ENCODE measurements at regions not wholly inside any gene's neighbourhood (a gene's known extent, or its start where the extent isn't known, plus 50 kb on each side); places are given as distances from the start of the nearest gene placed in this dataset.

- H3K9me3 Mint-ChIP-seq, result no peaks in the 10 kb centered on the region
- H3K4me3 Mint-ChIP-seq, result no peak overlapping the region
Observed at GRCh38 chr6:151154418-151154817, 85.3 kb upstream of the AKAP12 start.

GRCh38 chr6:151155095-151155494, 84.7 kb upstream of the AKAP12 start:
- Mint-ChIP-seq H3K4me1 (peaks cover 0 to 2% (median 0%) of the 10 kb centered on the region in 3 donors), H3K4me3 (no peak overlapping the region), H3K36me3 (no peaks in the 10 kb centered on the region), H3K27ac (no peak overlapping the region), H3K27me3 (peaks cover 12% of the 10 kb centered on the region), H3K9me3 (no peaks in the 10 kb centered on the region)

More at GRCh38 chr6:151154418-151154817, 85.3 kb upstream of the AKAP12 start:
- peaks cover 0 to 2% (median 0%) of the 10 kb centered on the region in 3 donors for H3K4me1 Mint-ChIP-seq
- no peaks in the 10 kb centered on the region for H3K36me3 Mint-ChIP-seq
- no peak overlapping the region for H3K27ac Mint-ChIP-seq
- peaks cover 12% of the 10 kb centered on the region for H3K27me3 Mint-ChIP-seq

- Mint-ChIP-seq H3K27me3 (no peaks in the 10 kb centered on the region), H3K27ac (no peak overlapping the region), H3K9me3 (no peaks in the 10 kb centered on the region), H3K4me3 (no peak overlapping the region), H3K36me3 (no peaks in the 10 kb centered on the region), H3K4me1 (no peaks in the 10 kb centered on the region)
Observed at GRCh38 chr6:151160929-151161757, 78.6 kb upstream of the AKAP12 start.

GRCh38 chr6:151164383-151164782, 75.4 kb upstream of the AKAP12 start:
- Mint-ChIP-seq H3K9me3 (no peaks in the 10 kb centered on the region), H3K4me3 (no peak overlapping the region), H3K27me3 (no peaks in the 10 kb centered on the region), H3K4me1 (peaks cover 0 to 4% (median 0%) of the 10 kb centered on the region in 3 donors), H3K36me3 (no peaks in the 10 kb centered on the region), H3K27ac (no peak overlapping the region)

GRCh38 chr6:151166180-151166579, 73.6 kb upstream of the AKAP12 start:
- Mint-ChIP-seq H3K27ac (no peak overlapping the region), H3K4me3 (no peak overlapping the region), H3K36me3 (no peaks in the 10 kb centered on the region), H3K27me3 (no peaks in the 10 kb centered on the region), H3K9me3 (no peaks in the 10 kb centered on the region), H3K4me1 (peaks cover 0 to 4% (median 0%) of the 10 kb centered on the region in 3 donors)

- Mint-ChIP-seq H3K4me1 (peaks cover 0 to 4% (median 0%) of the 10 kb centered on the region in 3 donors), H3K9me3 (no peaks in the 10 kb centered on the region), H3K36me3 (no peaks in the 10 kb centered on the region), H3K4me3 (no peak overlapping the region), H3K27me3 (no peaks in the 10 kb centered on the region), H3K27ac (no peak overlapping the region)
Observed at GRCh38 chr6:151167034-151167433, 72.7 kb upstream of the AKAP12 start.

GRCh38 chr6:151170622-151171246, 69.0 kb upstream of the AKAP12 start:
- H3K4me3 Mint-ChIP-seq, result no peak overlapping the region
- peaks cover 0 to 6% (median 0%) of the 10 kb centered on the region in 3 donors for H3K4me1 Mint-ChIP-seq
- H3K9me3 Mint-ChIP-seq, result peaks cover 0 to 2% (median 0%) of the 10 kb centered on the region in 3 donors
- no peaks in the 10 kb centered on the region for H3K36me3 Mint-ChIP-seq
- H3K27me3 Mint-ChIP-seq, result peaks cover 1% of the 10 kb centered on the region
- no peak overlapping the region for H3K27ac Mint-ChIP-seq

GRCh38 chr6:151172751-151173150, 67.0 kb upstream of the AKAP12 start:
- Mint-ChIP-seq H3K4me1 (peaks cover 0 to 2% (median 0%) of the 10 kb centered on the region in 3 donors), H3K27ac (no peak overlapping the region), H3K4me3 (no peak overlapping the region), H3K27me3 (peaks cover 3% of the 10 kb centered on the region), H3K9me3 (peaks cover 0 to 2% (median 0%) of the 10 kb centered on the region in 3 donors), H3K36me3 (no peaks in the 10 kb centered on the region)

GRCh38 chr6:151175662-151176445, 63.9 kb upstream of the AKAP12 start:
- Mint-ChIP-seq H3K27me3 (peaks cover 6% of the 10 kb centered on the region), H3K9me3 (peaks cover 0 to 2% (median 2%) of the 10 kb centered on the region in 3 donors), H3K4me1 (peaks cover 0 to 1% (median 0%) of the 10 kb centered on the region in 3 donors), H3K4me3 (no peak overlapping the region), H3K27ac (no peak overlapping the region), H3K36me3 (no peaks in the 10 kb centered on the region)

GRCh38 chr6:151176911-151177770, 62.6 kb upstream of the AKAP12 start:
- Mint-ChIP-seq H3K9me3 (peaks cover 0 to 8% (median 2%) of the 10 kb centered on the region in 3 donors), H3K36me3 (no peaks in the 10 kb centered on the region), H3K4me1 (peaks cover 0 to 1% (median 0%) of the 10 kb centered on the region in 3 donors), H3K27ac (no peak overlapping the region), H3K27me3 (peaks cover 6% of the 10 kb centered on the region), H3K4me3 (no peak overlapping the region)

- Mint-ChIP-seq H3K27ac (no peak overlapping the region), H3K4me1 (no peaks in the 10 kb centered on the region), H3K36me3 (no peaks in the 10 kb centered on the region), H3K9me3 (peaks cover 2 to 8% (median 4%) of the 10 kb centered on the region in 3 donors), H3K27me3 (peaks cover 7% of the 10 kb centered on the region), H3K4me3 (no peak overlapping the region)
Observed at GRCh38 chr6:151178373-151178772, 61.4 kb upstream of the AKAP12 start.

- peaks cover 4 to 8% (median 7%) of the 10 kb centered on the region in 3 donors for H3K9me3 Mint-ChIP-seq
- peaks cover 7% of the 10 kb centered on the region for H3K27me3 Mint-ChIP-seq
- no peaks in the 10 kb centered on the region for H3K4me1 Mint-ChIP-seq
- H3K27ac Mint-ChIP-seq, result no peak overlapping the region
- H3K36me3 Mint-ChIP-seq, result no peaks in the 10 kb centered on the region
- no peak overlapping the region for H3K4me3 Mint-ChIP-seq
Observed at GRCh38 chr6:151179321-151179720, 60.4 kb upstream of the AKAP12 start.

- peaks cover 2 to 8% (median 7%) of the 10 kb centered on the region in 3 donors for H3K9me3 Mint-ChIP-seq
- no peak overlapping the region for H3K4me3 Mint-ChIP-seq
- H3K4me1 Mint-ChIP-seq, result no peaks in the 10 kb centered on the region
- H3K36me3 Mint-ChIP-seq, result no peaks in the 10 kb centered on the region
- H3K27me3 Mint-ChIP-seq, result peaks cover 7% of the 10 kb centered on the region
- no peak overlapping the region for H3K27ac Mint-ChIP-seq
Observed at GRCh38 chr6:151180330-151181048, 59.3 kb upstream of the AKAP12 start.
